Body of pancreas (tissue), 4 donors: ENCODE measurements at regions not wholly inside any gene's neighbourhood (a gene's known extent, or its start where the extent isn't known, plus 50 kb on each side); places are given as distances from the start of the nearest gene placed in this dataset.
"Not testable (repeated sequence)": the region's sequence is repeated elsewhere in the genome, so short reads cannot be mapped to it uniquely, and the experiment has no call there.

Experiments used
- ATAC-seq: fragments of 150-250 bp; one replicate; pipeline ENCODE4 v1.9.1; 2016
- DNase-seq, 4 donors: peaks; one replicate each; pipeline ENCODE4 v3.0.0-alpha.2; 2019
- H3K27ac ChIP-seq, 4 donors: fragments of 200-600 bp; sonication (generic); 1 replicate in 3 of 4; 2 replicates in 1 of 4; pipeline versions ENCODE4 v1.5.1 to v1.6.1; 2016 to 2019; ENCODE audit warnings: mild to moderate bottlenecking in 1 of 4, mixed read lengths in 1 of 4, moderate library complexity in 1 of 4
- H3K27me3 ChIP-seq, 2 donors: fragments of 200-600 bp; sonication (generic); one replicate each; pipeline ENCODE4 v1.6.0; 2016; ENCODE audit warnings: mild to moderate bottlenecking in 1 of 2
- H3K36me3 ChIP-seq, 2 donors: fragments of 200-600 bp; sonication (generic); replicated peaks in 1 of 2; 2 replicates each; pipeline ENCODE4 v1.5.1; 2016; ENCODE audit warnings: low read depth in 2 of 2; ENCODE audit not compliant: insufficient read depth in 1 of 2
- H3K4me1 ChIP-seq: fragments of 200-600 bp; sonication (generic); one replicate; pipeline ENCODE4 v1.6.0; 2016
- H3K4me3 ChIP-seq, 2 donors: fragments of 200-600 bp; sonication (generic); 1 replicate in 1 of 2; 2 replicates in 1 of 2; pipeline ENCODE4 v1.5.1; 2016 to 2019
- H3K9me3 ChIP-seq, 3 donors: fragments of 200-600 bp; sonication (generic); 1 replicate in 2 of 3; 2 replicates in 1 of 3; pipeline ENCODE4 v1.5.1; 2016
- POLR2A ChIP-seq, 3 donors: fragments of 450-650 bp; IDR thresholded peaks; one replicate each; pipeline ENCODE4 v1.6.1; 2016; ENCODE audit warnings: antibody characterized with exemption in 3 of 3, mild to moderate bottlenecking in 2 of 3
- WGBS, 2 donors: methylation state at CpG; one replicate each; pipeline ENCODE4 v1.1.5; 2017; 5-methylcytosine and 5-hydroxymethylcytosine counted together
- intact Hi-C: fragments of 100-400 bp; cut with DNase I; formaldehyde crosslinking; loops from one replicate; pipeline ENCODE4 v1.15.1; 2023
- TF ChIP-seq, protein P1 (sequence below), 7 experiments: fragments of 450-650 bp in 4 of 7; fragments of 200-600 bp in 3 of 7; sonication (generic) in 3 of 7; IDR thresholded peaks; one replicate each; pipeline ENCODE4 v1.5.1; 2016 to 2019; ENCODE audit warnings: antibody characterized with exemption in 7 of 7

DNA sequence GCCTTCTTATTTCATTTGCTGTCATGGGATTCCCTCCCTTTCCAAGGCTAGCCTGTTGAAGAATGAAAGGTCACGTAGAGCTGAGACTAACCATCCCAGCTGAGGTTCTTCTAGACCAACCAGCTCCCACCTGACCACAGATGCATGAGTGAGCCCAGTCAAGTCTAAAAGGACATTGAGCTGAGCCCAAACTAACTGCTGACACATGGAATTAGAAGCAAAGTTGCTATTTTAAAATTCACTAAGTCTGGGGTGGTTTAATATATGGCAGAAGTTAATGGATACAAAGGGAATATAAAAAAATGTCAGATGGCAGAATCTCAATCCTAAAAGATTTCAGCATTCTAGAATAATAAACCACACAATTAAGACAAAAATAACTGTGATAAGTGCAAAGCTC, 118.9 kb upstream of the RASGEF1B start:
- no peak overlapping the region for H3K4me3 ChIP-seq
- H3K27ac ChIP-seq = no peak overlapping the region
- intact Hi-C loops = no loop called here
- H3K36me3 ChIP-seq = no peaks in the 10 kb centered on the region
- no peaks in the 10 kb centered on the region for H3K9me3 ChIP-seq
- TF ChIP-seq, protein P1, sequence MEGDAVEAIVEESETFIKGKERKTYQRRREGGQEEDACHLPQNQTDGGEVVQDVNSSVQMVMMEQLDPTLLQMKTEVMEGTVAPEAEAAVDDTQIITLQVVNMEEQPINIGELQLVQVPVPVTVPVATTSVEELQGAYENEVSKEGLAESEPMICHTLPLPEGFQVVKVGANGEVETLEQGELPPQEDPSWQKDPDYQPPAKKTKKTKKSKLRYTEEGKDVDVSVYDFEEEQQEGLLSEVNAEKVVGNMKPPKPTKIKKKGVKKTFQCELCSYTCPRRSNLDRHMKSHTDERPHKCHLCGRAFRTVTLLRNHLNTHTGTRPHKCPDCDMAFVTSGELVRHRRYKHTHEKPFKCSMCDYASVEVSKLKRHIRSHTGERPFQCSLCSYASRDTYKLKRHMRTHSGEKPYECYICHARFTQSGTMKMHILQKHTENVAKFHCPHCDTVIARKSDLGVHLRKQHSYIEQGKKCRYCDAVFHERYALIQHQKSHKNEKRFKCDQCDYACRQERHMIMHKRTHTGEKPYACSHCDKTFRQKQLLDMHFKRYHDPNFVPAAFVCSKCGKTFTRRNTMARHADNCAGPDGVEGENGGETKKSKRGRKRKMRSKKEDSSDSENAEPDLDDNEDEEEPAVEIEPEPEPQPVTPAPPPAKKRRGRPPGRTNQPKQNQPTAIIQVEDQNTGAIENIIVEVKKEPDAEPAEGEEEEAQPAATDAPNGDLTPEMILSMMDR (IDR thresholded peaks at IDR 0.05) = no peak
- TF ChIP-seq POLR2A (IDR thresholded peaks at IDR 0.05) = no peak
- no peaks in the 10 kb centered on the region for H3K4me1 ChIP-seq
- no peaks in the 10 kb centered on the region for H3K27me3 ChIP-seq
- ATAC-seq = no peak
- DNase-seq = no peak
- 90 to 92% methylated on average over 1 of the region's 1 CpG for WGBS, 2 donors

DNA sequence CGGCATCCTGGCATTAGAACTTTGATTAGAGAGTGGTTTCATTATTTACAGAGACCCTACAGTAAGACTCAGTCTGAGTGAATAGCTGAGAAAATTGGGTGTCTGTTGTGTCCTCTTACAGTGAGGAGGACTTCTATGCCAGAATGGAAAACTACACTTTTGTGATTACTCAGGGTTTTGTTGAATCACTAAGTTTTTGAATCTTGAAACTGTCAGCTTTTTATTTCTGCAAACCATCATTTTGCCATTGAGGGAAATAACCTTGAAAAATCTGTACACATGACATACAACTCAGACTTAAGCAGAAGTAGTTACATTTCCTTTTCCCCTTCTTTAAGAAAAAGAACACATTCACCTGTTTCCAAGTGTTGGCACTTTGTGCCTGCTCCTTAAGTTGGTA, 117.6 kb upstream of the RASGEF1B start:
- no peaks in the 10 kb centered on the region for H3K9me3 ChIP-seq
- ATAC-seq (no peak), DNase-seq (no peak)
- no peaks in the 10 kb centered on the region for H3K27me3 ChIP-seq
- intact Hi-C loops = no loop called here
- 77 to 87% methylated on average over 1 of the region's 1 CpG for WGBS, 2 donors
- no peak for TF ChIP-seq POLR2A (IDR thresholded peaks at IDR 0.05)
- TF ChIP-seq, protein P1 (IDR thresholded peaks at IDR 0.05) = no peak
- H3K36me3 ChIP-seq = no peaks in the 10 kb centered on the region
- no peaks in the 10 kb centered on the region for H3K4me1 ChIP-seq
- H3K4me3 ChIP-seq = no peak overlapping the region
- no peak overlapping the region for H3K27ac ChIP-seq

DNA sequence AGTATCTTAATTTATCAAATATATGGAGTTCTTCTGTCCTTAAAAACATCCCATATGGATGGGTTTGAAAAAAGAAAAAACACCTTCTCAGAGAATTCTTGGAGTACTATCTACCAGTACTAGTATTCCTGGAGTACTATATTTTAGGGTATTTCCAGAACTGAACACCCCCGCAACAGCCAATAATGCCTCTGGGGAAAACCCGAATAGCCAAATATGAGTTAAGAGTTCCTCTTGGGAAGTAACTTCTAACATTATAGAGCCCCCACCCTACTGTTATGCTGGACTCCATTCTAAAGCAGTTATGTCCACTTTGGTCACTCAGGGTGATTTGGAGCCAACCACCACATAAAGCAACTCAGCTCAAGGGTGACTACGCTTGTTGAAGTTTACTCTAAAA, 115.0 kb upstream of the RASGEF1B start:
- intact Hi-C loops = no loop called here
- 91 to 93% methylated on average over 3 of the region's 3 CpGs for WGBS, 2 donors
- no peak overlapping the region for H3K27ac ChIP-seq
- H3K4me1 ChIP-seq = no peaks in the 10 kb centered on the region
- no peaks in the 10 kb centered on the region for H3K27me3 ChIP-seq
- ATAC-seq (no peak), DNase-seq (no peak)
- TF ChIP-seq, protein P1 (IDR thresholded peaks at IDR 0.05) = no peak
- TF ChIP-seq POLR2A (IDR thresholded peaks at IDR 0.05) = no peak
- no peaks in the 10 kb centered on the region for H3K9me3 ChIP-seq
- no peaks in the 10 kb centered on the region for H3K36me3 ChIP-seq
- no peak overlapping the region for H3K4me3 ChIP-seq

DNA sequence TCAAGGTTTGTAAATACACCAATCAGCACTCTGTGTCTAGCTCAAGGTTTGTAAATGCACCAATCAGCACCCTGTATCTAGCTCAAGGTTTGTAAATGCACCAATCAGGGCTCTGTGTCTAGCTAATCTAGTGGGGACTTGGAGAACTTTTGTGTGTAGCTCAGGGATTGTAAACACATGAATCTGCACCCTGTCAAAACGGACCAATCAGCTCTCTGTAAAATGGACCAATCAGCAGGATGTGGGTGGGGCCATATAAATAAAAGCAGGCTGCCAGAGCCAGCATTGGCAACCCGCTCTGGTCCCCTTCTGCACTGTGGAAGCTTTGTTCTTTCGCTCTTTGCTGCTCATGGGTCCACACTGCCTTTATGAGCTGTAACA, 109.3 kb upstream of the RASGEF1B start:
- WGBS, 2 donors = 76 to 78% methylated on average over 3 of the region's 3 CpGs
- H3K27me3 ChIP-seq, H3K36me3 ChIP-seq, H3K4me1 ChIP-seq, H3K27ac ChIP-seq, ATAC-seq, intact Hi-C loops, H3K9me3 ChIP-seq, DNase-seq, H3K4me3 ChIP-seq: not testable (repeated sequence)

DNA sequence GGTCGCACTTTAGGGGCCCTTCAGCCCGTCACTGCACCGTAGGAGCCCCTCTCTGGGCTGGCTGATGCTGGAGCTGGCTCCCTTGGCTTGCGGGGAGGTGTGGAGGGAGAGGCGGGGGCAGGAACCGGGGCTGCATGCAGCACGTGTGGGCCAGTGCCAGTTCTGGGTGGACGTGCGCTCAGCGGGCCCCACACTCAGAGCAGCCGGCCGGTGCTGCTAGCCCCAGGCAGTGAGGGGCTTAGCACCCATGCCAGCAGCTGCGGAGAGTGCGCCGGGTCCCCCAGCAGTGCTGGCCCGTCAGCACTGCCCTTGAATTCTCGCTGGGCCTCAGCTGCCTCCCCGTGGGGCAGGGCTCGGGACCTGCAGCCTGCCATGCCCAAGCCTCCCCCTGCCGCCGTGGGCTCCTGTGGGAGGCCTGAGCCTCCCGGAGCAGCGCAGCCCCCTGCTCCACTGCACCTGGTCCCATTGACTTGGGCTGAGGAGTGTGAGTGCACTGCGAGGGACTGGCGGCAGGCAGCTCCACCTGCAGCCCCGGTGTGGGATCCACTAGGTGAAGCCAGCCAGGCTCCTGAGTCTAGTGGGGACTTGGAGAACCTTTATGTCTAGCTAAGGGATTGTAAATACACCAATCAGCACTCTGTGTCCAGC, 108.8 kb upstream of the RASGEF1B start:
- no peaks in the 10 kb centered on the region for H3K4me1 ChIP-seq
- ATAC-seq (no peak), DNase-seq (no peak)
- WGBS, 2 donors = 61 to 80% methylated on average over 4 to 22 of the region's 26 CpGs
- H3K4me3 ChIP-seq = no peak overlapping the region
- no peak overlapping the region for H3K27ac ChIP-seq
- H3K36me3 ChIP-seq = no peaks in the 10 kb centered on the region
- no peaks in the 10 kb centered on the region for H3K9me3 ChIP-seq
- no peaks in the 10 kb centered on the region for H3K27me3 ChIP-seq
- no peak for TF ChIP-seq POLR2A (IDR thresholded peaks at IDR 0.05)
- TF ChIP-seq, protein P1 (IDR thresholded peaks at IDR 0.05) = no peak
- intact Hi-C loops = no loop called here
